Inflammatory macrophage treated with lipopolysaccharide for 4 hours (primary cell): ENCODE measurements at regions not wholly inside any gene's neighbourhood (a gene's known extent, or its start where the extent isn't known, plus 50 kb on each side); places are given as distances from the start of the nearest gene placed in this dataset.

Source experiments
- DNase-seq: peaks from one replicate; pipeline ENCODE4 v3.0.0-alpha.2; 2020

DNA sequence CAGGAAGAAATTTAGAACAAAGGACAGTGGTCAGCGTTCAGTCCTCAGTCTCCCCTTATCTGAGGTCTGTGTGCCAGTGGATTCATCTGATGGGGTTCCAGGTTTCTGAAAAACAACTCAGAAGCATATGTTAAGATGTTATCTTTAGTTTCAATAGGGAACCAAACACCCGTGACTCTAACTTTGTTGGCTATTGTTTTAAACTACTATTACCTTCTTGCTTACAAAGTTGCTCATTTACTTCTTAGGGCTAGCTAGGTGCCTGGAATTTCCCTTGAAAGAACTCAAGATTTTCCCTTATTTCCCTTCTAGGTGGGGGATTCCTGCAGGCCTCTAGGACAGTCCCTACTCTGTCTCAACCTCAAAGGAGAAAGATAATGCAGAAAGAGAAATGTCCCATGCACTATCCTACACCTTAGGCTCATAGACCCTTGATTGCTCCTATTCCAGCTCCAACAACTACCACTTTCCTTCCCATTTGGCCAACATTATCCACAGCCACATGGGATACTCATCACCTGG lies 192.5 kb upstream of the LYZL1 start:
- DNase-seq, result no peak

DNA sequence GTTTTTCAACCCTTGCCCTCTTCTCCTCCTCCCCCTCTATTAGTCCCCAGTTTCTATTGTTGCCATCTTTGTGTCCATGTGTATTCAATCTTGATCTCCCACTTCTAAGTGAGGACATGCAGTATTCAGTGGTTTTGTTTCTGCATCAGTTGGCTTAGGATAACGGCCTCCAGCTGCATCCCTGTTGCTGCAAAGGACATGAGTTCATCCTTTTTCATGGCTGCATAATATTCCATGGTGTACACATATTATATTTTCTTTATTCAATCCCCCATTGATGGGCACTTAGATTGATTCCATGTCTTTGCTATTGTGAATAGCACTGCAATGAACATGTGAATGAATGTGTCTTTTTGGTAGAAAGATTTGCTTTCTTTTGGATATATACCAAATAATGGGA lies 190.4 kb upstream of the LYZL1 start:
- DNase-seq, result no peak

DNA sequence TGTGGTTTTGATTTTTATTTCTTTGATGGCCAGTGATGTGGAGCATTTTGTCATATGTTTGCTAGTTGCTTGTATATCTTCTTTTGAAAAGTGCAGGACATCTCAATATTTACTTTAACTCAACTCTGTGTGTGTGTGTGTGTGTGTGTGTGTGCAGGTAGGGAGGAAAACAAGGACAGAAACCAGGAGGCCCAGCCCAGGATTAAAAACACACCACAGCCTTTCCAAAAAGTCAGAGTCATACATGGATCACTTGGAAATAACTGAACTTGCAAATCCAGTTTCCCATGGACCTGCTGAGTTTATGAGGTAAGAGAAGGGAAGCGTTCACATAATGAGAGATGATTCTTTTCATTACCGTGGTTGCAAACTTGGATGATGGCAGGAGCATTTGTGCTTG lies 189.9 kb upstream of the LYZL1 start:
- no peak for DNase-seq

DNA sequence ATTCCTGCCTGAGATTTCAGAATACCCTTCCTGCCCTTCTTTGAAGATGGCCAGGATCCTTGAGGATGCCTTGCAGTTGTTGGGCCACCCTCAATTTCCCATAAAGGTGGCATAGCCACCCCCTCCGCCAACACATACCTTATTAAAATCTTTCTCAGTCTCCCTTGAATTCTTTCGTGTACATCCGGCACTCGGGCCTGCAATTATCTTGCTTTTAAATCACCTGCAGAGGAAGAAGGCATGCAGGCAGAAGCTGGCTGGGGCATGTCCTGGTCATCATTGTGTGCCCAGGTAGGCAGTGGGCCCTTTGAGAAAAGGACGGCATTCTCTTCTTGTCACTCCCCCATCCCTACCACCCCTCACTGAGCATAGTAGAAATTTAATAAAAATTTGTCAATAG lies 189.5 kb upstream of the LYZL1 start:
- no peak for DNase-seq

DNA sequence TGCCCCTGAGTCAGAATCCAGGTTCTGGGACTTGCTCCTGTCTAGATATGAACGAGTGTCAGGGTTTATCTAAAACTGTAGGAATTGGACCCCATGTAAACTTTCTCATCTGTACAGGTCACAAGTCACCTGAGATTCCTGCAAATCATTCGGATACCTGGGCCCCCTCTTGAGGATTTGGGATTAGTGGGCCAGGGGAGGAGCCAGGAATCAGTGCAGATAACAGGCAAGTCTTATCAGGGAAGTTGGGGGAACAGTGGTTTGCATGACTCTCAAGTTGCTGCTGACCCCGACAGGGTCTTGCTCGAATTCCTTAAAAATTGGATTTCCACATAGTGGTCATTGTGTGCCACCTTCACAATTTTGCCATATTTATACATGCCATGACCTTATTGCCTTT lies 188.4 kb upstream of the LYZL1 start:
- DNase-seq, result no peak

DNA sequence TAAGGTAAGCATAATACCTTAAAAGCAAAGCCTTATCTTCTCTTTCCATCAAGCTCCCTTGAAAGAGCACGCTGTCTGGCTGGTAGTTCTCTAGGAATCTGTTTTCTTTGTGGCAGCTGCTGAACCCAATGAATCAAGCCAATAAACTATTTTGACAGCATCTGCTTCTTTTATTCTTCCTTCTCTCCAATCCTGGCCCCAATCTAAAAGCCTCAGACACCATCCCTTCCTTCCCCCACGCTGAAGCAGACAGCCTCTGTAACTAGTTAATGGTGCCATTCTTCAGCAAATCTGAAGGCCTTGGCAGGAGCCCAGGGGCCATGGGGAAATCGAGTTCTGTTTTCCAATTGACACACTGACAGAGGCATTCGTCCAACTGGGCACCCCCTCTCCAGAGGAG lies 186.6 kb upstream of the LYZL1 start:
- DNase-seq, result no peak

DNA sequence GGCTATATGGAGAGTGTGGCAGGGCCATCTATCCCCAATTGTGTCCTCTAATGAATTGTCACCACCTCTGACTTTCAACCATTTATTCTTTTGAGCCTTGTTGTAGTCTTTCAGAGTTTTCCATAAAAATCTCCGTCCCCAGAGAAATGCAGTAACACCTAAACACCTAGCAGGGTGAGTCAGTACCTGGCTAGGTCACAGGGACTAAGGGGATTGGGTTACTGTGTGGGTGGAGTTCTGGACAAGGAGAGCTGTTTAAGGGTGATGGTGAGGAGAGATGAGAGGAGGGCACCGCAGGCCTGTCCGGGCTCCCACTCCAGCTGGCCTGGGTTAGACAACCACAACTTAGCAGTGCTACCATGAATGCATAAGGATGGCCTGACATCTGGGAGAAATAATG lies 186.2 kb upstream of the LYZL1 start:
- no peak for DNase-seq

DNA sequence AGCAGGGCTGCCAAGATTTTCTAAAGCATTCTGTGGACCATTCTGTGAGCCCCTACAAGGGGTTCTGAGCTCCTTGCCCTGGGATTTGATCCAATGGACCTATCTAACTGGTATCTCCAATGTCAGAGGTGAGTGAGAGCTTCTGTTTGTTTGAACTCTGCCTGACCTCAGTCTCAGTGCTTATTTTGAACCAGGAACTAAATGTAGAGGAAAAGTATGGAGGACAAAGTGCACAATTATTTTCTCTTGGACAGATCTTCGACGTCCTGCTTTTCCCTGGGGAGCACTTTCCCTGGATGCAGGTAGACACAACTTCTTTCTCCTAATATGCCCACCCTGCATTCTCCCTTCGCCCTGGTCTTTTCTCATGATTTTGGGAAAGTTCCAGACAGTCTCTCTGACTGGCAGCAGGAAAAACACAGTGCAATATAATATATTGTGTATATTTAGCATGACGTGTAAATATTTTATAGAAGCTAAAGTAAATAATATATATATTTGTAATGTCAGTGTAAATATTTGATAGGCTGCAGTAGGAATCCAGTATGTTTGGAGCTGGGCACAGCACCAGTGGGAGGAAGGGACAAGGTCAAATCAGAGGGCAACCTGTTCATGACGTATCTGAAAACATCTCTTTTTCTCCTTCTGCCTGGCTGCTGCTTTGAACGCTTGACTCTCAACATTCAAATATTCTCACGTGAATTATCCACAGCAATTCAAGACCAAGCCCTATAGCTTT lies 184.0 kb upstream of the LYZL1 start:
- DNase-seq, result no peak

DNA sequence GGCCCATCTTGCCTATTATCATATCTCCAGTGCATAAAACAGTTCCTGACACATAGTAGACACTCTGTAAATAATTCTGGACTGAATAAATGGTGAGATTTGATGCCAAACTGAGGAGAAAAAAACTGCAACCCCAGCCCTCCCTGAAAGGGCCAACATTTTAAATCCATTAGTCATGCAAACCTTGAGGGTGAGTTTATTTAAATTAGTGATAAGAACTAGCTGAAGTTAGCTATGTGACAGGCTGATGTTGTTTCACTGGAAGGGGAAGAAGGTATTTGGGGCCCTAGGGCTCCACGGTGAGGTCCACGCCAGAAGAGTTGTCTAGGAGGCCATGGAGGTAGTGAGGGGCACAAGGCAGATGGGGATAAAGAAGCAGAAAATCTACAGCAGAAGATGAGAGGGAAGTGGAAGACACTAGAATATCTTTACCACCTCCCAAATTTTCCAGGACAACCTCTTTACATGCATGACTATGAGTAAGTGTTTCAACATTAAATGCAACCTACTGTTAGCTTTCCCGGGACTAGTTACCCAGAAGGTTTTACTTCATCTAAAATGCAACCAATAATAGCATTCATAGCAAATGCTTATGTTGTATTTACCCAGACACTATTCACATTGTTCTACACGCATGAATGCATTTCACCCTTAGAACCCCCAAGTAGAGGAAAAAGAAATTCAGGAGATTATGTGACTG lies 183.2 kb upstream of the LYZL1 start:
- DNase-seq, result no peak

DNA sequence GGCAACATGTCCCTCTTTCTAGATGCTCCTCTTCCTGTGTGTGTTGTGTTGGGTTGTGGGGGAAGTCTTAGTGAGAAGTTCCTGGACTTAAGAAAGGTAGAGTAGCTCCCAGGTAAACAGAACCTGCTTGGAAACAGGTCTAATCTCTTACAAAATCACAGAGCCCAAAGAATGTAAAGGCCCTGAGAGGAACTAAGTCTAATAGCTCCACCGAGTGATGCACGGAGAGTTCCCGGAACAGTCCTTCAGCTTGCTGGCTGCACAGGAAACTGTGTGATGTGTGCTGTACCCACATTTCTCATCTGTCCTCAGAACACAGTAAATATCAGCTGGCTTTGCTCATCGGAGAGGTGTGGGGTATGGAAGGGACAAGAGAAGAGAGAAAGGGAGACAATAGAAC lies 182.6 kb upstream of the LYZL1 start:
- no peak for DNase-seq

DNA sequence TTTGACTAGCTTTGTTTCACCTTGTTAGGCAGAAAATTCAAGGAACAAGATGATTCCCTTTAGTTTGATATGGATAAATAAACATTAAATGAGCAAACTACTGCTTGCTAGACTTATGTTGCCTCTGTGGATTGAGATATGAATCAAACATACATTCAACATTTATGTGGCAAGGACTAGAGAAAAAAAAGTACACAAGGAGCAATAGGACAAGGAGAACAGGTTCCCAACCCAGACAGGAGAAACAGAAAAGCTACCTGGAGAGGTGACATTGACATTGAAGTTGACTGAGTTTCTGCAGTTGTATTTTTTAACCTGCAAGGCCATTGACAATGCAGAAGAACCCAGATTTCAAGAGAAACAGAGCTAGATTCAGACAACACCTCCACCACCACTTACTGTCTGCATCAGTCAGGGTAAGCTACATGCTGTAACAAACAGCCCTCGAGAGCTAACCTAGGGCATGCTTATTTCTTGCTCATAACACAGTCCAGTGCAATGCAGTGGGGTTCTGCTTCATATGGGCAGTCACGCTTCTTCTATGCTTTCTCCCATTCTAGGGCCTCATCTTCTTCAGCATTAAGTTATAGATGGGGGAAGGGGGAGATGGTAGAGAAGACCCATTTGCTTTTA lies 180.9 kb upstream of the LYZL1 start:
- DNase-seq, result no peak

DNA sequence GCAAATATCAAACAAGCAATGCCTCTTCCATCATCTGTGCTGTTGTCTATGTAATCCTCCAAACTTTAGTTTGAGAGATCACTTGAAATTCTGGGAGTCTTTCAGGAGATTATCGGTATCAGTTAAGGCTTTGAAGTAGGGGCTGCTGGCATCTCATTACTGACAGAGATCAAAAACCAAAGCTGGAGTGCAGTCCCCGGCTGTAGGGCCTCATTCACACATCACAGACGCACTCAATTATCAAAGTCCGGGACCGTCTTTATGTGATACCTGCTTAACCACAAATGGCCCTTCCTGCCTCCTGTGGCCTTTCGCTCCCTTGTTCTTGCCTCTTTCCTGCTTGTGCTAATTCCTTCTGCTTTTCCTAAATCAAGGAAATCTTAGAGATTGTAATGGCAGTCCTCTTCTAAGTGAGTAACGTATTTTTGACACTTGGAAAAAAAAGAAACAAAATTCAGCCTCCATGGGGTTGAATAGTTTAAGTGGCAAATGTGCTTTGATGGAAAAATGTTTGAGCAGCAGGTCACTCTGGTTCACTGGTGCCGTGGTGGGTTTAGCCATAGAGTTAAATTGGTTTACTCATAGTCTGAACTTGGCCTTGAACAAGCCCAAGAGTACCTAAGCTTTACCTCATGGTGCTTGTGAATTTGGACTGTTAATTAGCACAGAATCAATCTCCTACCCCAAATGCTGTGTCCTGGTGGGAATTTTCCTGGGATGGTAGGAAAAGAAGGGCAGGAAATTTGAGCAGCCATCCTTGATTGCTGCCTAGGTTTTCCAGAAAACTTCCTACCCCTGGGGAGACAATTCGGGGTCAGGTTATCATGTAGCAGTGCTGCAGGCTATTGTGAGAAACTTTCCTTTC lies 178.9 kb upstream of the LYZL1 start:
- DNase-seq, result no peak

DNA sequence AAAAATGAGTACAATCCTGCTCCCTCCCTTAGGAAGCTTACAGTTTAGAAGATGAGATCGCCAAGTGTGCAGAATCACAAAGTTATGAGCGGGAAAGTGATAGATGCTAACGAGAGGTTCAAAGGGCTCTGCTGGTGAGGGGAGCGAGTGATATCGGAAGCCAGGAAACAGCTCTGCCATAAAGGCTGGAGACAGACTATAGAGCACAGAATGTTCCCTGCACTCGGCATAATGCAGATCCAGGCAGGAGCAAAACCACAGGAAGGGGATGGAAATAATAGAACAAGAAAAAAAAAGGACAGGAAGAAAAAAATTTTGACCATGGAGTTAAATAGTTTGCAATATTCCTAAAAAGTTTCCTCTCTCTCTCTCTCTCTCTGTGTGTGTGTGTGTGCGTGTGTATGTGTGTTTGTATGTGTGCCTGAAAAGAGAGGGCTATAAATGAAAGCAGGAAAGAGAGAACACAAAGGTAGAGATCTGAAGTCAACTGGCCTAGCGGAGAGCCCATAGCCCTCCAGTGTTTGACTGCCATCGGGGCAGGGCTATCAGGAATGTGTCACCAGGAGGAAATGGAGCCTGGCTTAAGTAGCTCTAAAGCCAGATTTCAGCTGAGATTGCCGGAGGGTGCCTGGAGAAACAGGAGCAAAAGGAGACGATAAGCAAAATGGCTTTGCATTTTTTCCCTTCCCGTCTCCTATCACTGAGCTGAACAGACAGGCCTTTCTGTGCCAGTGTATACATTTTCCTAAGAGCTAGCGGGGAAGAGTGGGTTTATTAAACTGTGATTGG lies 175.8 kb upstream of the LYZL1 start:
- no peak for DNase-seq

DNA sequence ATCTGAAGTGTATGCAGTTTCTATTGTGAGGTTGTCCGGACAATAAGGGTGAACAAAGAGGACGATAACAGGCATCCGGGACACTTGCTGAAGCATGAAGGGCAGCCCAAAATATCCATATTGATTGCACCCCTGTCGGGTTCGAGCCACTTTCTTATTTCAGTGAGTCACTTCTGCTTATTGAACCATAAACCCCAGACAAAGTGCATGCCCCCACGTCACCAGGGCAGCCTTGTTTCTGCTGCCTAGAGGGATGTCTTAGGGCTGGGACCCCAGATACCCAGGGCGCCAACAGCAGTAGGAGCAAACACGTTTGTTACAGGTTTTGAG lies 175.3 kb upstream of the LYZL1 start:
- no peak for DNase-seq

DNA sequence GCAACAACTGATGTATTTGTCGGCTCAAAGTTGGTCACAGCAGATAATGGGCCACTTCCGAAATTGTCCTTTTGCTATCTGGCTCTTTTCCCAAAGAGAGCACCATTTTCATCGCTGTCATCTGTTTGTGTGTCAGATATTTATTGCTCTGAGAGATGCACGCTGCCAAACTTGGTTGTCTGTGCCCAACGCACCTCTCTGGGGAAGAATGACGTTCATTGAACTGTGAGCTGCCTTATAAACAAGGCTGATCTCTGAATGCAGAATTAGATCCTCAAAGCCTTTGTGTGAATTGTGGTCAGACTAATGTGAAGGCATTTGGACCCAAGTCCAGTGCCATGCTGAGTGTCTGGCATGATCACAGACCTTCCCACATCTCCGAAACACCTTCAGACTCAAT lies 174.7 kb upstream of the LYZL1 start:
- no peak for DNase-seq

DNA sequence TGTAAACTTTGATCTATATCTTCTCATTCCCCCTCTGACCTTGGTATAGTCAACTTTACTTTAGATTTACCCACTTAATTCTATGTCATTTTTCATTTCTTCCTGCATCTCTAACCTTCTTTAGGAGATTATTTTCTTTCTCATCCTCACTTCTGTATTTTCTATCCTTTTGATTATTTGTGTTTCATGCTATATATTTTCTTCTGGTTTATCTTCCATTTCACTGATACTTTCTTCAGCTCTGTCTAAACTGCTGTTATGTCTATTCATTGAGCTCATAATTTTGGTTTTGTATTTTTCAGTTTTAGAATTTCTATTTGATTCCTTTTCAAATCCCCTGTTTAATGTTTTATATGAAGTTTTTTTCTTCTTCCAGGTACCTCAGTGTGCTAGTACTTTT lies 171.1 kb upstream of the LYZL1 start:
- DNase-seq, result no peak

DNA sequence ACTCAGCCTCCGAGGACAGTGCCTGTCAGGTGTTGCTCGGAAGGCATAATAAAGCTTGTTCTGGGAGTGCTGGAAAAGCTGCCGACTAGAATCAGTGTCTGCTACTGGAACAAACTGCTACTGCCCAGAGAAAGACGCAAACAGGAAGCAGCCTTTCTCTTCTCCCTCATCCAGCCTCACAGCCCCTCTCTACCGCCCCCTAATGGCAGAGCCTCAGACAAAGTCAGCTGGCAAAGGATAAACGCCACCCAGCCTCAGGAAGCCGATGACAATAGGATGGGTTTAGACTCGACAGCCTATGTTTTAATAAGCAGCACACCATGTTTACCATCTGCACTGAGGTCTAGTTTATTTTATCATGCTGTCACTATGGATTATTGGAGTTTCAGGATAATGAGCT lies 169.5 kb upstream of the LYZL1 start:
- DNase-seq, result peak; percentile 6

DNA sequence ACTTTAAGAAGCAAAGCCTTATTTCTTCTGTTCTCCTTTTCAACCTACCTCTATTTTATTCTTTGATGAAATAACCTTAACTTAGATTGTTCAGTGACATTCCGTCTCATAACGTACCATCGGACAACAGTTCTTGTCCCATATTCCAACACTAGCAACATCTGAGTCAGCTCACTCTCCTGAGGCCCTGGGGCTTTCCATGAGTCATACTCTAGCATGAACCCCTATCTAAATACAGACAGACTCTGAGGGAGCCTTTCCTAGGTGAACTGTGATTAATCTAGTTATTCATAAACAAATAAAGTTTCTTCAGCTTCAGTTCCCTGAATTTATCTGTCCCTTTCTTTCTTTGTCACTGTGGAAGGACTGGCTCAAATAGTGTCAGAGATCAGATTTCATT lies 168.7 kb upstream of the LYZL1 start:
- no peak for DNase-seq

DNA sequence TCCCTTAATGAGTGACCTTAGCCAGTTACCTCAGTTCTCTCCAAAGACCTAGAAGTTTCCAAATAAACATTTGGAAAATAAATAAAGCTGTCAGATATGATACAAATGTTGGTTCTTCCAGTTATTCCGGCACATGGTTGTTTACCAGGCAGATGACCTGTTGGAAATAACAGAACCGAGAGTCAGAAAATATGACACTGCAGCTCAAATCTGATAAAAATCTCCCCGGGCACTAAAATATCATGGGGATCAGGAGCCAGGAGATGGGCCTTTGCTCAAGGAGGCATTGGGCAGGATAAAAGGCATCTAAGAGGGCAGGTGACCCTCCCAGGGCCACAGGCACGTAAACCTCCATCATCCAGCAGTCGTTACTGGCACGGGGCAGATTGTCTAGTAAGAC lies 164.0 kb upstream of the LYZL1 start:
- no peak for DNase-seq

DNA sequence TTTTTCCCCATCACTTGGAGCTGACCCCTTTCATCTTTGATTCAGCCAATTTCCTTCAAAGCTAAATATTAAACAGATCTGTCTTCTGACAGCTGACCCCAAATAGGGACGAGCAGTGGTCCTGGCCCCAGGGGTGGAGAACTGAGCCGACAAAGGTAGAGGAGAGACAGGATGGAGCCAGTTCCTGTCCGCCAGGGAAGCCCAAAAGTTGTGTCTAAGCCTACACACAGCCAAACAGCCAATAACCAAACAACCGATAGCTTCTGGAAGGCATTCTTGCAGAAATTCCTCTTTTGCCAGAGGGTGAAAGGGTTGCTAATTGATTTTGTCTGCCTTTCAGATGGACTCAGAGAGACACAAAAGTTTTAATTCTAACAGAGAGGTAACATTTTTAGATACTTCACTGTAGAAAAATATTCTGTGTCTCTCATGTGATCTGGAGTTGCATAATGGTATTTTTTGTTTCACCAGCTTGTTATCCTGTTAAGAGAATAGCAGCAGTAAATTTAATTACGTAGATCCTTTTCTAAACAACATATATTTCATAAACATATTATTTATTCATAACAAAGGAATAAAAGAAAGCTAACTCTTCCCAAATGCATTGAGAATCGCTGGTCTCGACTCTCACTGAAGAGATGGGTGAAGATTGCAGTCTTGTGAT lies 161.7 kb upstream of the LYZL1 start:
- DNase-seq, result no peak

DNA sequence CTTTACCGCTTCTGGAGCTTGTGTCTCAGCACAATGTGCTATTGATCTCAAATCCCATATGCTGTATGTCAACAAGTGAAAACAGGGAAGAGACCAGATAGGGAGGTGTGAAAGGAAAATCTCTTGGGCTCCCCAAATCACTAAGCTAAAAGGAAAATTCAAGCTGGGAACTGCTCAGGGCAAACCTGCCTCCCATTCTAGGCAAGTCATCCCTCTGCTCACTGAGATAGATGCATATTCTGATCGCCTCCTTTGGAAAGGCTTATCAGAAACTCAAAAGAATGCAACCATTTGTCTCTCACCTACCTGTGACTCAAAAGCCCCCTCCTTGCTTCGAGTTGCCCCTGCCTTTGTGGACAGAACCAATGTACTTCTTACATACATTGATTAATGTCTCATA lies 161.1 kb upstream of the LYZL1 start:
- no peak for DNase-seq

DNA sequence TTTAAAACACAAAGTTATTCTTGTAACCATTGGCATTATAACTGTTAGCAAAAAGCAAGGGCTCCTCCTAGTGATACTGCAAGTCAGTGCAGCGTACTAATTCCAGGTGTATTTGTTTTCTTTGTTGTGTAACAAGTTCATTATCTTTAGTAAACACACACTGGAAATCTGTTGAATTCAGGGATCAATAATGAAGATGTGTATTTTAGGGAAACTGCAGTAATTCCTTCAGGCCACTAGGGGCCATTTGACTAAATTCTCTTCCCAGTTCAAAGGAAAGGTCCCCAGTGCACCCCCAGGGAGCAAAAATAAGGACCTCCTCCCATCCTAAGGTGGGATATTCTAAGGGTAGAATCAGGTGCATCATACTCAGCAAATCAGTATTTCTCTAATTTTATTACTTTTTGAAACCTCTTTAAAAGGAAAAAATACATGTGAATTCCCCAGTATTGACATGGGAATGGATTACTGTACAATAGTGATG lies 158.6 kb upstream of the LYZL1 start:
- DNase-seq, result no peak
